Neural cell (in vitro differentiated cells): ENCODE measurements at regions not wholly inside any gene's neighbourhood (a gene's known extent, or its start where the extent isn't known, plus 50 kb on each side); places are given as distances from the start of the nearest gene placed in this dataset.

Source experiments
- H2AFZ ChIP-seq: fragments of 200-600, 300-800 bp; sonication (generic), shearing (Covaris generic); 2 replicates; pipeline ENCODE4 v1.6.0; 2014; ENCODE audit warnings: low read depth, mild to moderate bottlenecking, antibody characterized with exemption, low read length, moderate library complexity
- H3F3A ChIP-seq: fragments of 200-600 bp; shearing (Covaris generic); 2 replicates; pipeline ENCODE4 v1.6.1; 2016; ENCODE audit warnings: mild to moderate bottlenecking, moderate library complexity, mixed read lengths, antibody characterized with exemption, low read length; ENCODE audit not compliant: insufficient read depth, poor library complexity, severe bottlenecking
- H3K27ac ChIP-seq: fragments of 200-600, 300-800 bp; sonication (generic), shearing (Covaris generic); 2 replicates; pipeline ENCODE4 v1.5.1; 2014; ENCODE audit warnings: mild to moderate bottlenecking, low read length, moderate library complexity
- H3K27me3 ChIP-seq: fragments of 300-800, 200-600 bp; sonication (generic), shearing (Covaris generic); 2 replicates; pipeline ENCODE4 v1.6.0; 2014; ENCODE audit warnings: mild to moderate bottlenecking, low read depth, low read length, moderate library complexity; ENCODE audit not compliant: insufficient read depth
- H3K36me3 ChIP-seq: fragments of 300-800, 200-600 bp; sonication (generic), shearing (Covaris generic); 2 replicates; pipeline ENCODE4 v1.5.1; 2014; ENCODE audit warnings: mild to moderate bottlenecking, antibody characterized with exemption, low read length, moderate library complexity; ENCODE audit not compliant: insufficient read depth
- H3K4me2 ChIP-seq: fragments of 300-800, 200-600 bp; sonication (generic), shearing (Covaris generic); 2 replicates; pipeline ENCODE4 v1.6.0; 2014; ENCODE audit warnings: mild to moderate bottlenecking, low read length
- H3K4me3 ChIP-seq: fragments of 300-800, 200-600 bp; sonication (generic), shearing (Covaris generic); 2 replicates; pipeline ENCODE4 v1.5.1; 2014; ENCODE audit warnings: mild to moderate bottlenecking, low read length, moderate library complexity
- H3K79me2 ChIP-seq: fragments of 200-600 bp; shearing (Covaris generic); replicated peaks from 2 replicates; pipeline ENCODE4 v1.6.0; 2014; ENCODE audit warnings: mild to moderate bottlenecking, low read length, moderate library complexity; ENCODE audit not compliant: insufficient read depth
- H3K9ac ChIP-seq: fragments of 300-800, 200-600 bp; sonication (generic), shearing (Covaris generic); 2 replicates; pipeline ENCODE4 v1.6.1; 2016; ENCODE audit warnings: mild to moderate bottlenecking, low read length, mixed read lengths
- H3K9me2 ChIP-seq: fragments of 200-600 bp; shearing (Covaris generic); 2 replicates; pipeline ENCODE4 v1.6.1; 2016; ENCODE audit warnings: mild to moderate bottlenecking, low read length, mixed read lengths; ENCODE audit not compliant: insufficient read depth
- H3K9me3 ChIP-seq: fragments of 200-600, 300-800 bp; sonication (generic), shearing (Covaris generic); 2 replicates; pipeline ENCODE4 v1.6.1; 2016; ENCODE audit warnings: mild to moderate bottlenecking, mixed run types, low read length, moderate library complexity, mixed read lengths
- H4K20me1 ChIP-seq: fragments of 200-600 bp; shearing (Covaris generic); 2 replicates; pipeline ENCODE4 v1.6.1; 2016; ENCODE audit warnings: mild to moderate bottlenecking, mixed run types; ENCODE audit not compliant: insufficient read depth
- EP300 ChIP-seq: fragments of 450-650 bp; conservative IDR thresholded peaks from 2 replicates; pipeline ENCODE4 v1.6.1; 2014; ENCODE audit warnings: antibody characterized with exemption, mild to moderate bottlenecking, moderate library complexity; ENCODE audit not compliant: poor library complexity, severe bottlenecking
- EZH2 ChIP-seq: fragments of 200-600, 300-800 bp; shearing (Covaris generic), sonication (generic); IDR thresholded peaks from 2 replicates; pipeline ENCODE4 v1.6.1; 2014; ENCODE audit warnings: antibody characterized with exemption, low read length, borderline replicate concordance, mild to moderate bottlenecking; ENCODE audit not compliant: insufficient read depth, poor library complexity, severe bottlenecking
- MXI1 ChIP-seq: fragments of 450-650 bp; conservative IDR thresholded peaks from 2 replicates; pipeline ENCODE4 v1.6.1; 2014; ENCODE audit warnings: antibody characterized with exemption, mild to moderate bottlenecking; ENCODE audit not compliant: poor library complexity, severe bottlenecking
- POLR2AphosphoS5 ChIP-seq: IDR thresholded peaks from 2 replicates; pipeline ENCODE4 v1.6.1; 2012
- RAD21 ChIP-seq: fragments of 450-650 bp; conservative IDR thresholded peaks from 2 replicates; pipeline ENCODE4 v1.6.1; 2014; ENCODE audit warnings: antibody characterized with exemption, mild to moderate bottlenecking, moderate library complexity
- SMC3 ChIP-seq: fragments of 450-650 bp; conservative IDR thresholded peaks from 2 replicates; pipeline ENCODE4 v1.6.1; 2014; ENCODE audit warnings: antibody characterized with exemption, mild to moderate bottlenecking, moderate library complexity; ENCODE audit not compliant: poor library complexity
- TAF1 ChIP-seq: IDR thresholded peaks from 2 replicates; pipeline ENCODE4 v1.6.1; 2012; ENCODE audit warnings: low read depth
- TF ChIP-seq, protein P1 (sequence below): fragments of 450-650 bp; IDR thresholded peaks from 2 replicates; pipeline ENCODE4 v1.5.1; 2014; ENCODE audit warnings: antibody characterized with exemption, mild to moderate bottlenecking, moderate library complexity; ENCODE audit not compliant: poor library complexity, severe bottlenecking
- TF ChIP-seq, protein P2 (sequence below): IDR thresholded peaks from 2 replicates; pipeline ENCODE4 v1.6.1; 2012; ENCODE audit warnings: borderline replicate concordance

- H3K27me3 ChIP-seq, result no peaks in the 10 kb centered on the region
- TF ChIP-seq RAD21, result no peak
- TF ChIP-seq MXI1, result no peak
- TF ChIP-seq EP300, result no peak
- no peak for TF ChIP-seq POLR2AphosphoS5
- no peaks in the 10 kb centered on the region for H4K20me1 ChIP-seq
- no peaks in the 10 kb centered on the region for H3K9me3 ChIP-seq
- no peak overlapping the region for H3K27ac ChIP-seq
- H3K36me3 ChIP-seq, result no peaks in the 10 kb centered on the region
- no peaks in the 10 kb centered on the region for H3K79me2 ChIP-seq
- H3K4me2 ChIP-seq, result no peak overlapping the region
- no peaks in the 10 kb centered on the region for H3K9me2 ChIP-seq
- no peak overlapping the region for H2AFZ ChIP-seq
- H3F3A ChIP-seq, result no peaks in the 10 kb centered on the region
- H3K4me3 ChIP-seq, result no peak overlapping the region
- no peak overlapping the region for H3K9ac ChIP-seq
Observed at GRCh38 chr3:162302983-162303624, 806.5 kb downstream of the OTOL1 start.

- Histone ChIP-seq H3K9ac (no peak overlapping the region), H3K9me3 (no peaks in the 10 kb centered on the region), H3K27me3 (no peaks in the 10 kb centered on the region), H3K9me2 (no peaks in the 10 kb centered on the region), H3K27ac (no peak overlapping the region), H3K79me2 (no peaks in the 10 kb centered on the region), H3K36me3 (no peaks in the 10 kb centered on the region), H3K4me3 (no peak overlapping the region), H2AFZ (no peak overlapping the region), H4K20me1 (no peaks in the 10 kb centered on the region), H3F3A (no peaks in the 10 kb centered on the region), H3K4me2 (no peak overlapping the region)
- TF ChIP-seq POLR2AphosphoS5 (no peak), EP300 (no peak), SMC3 (no peak), RAD21 (no peak), EZH2 (no peak)
- TF ChIP-seq, protein P1, sequence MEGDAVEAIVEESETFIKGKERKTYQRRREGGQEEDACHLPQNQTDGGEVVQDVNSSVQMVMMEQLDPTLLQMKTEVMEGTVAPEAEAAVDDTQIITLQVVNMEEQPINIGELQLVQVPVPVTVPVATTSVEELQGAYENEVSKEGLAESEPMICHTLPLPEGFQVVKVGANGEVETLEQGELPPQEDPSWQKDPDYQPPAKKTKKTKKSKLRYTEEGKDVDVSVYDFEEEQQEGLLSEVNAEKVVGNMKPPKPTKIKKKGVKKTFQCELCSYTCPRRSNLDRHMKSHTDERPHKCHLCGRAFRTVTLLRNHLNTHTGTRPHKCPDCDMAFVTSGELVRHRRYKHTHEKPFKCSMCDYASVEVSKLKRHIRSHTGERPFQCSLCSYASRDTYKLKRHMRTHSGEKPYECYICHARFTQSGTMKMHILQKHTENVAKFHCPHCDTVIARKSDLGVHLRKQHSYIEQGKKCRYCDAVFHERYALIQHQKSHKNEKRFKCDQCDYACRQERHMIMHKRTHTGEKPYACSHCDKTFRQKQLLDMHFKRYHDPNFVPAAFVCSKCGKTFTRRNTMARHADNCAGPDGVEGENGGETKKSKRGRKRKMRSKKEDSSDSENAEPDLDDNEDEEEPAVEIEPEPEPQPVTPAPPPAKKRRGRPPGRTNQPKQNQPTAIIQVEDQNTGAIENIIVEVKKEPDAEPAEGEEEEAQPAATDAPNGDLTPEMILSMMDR, result no peak
Observed at GRCh38 chr3:162317046-162317445, 820.4 kb downstream of the OTOL1 start.

GRCh38 chr3:162328649-162329048, 832.0 kb downstream of the OTOL1 start:
- H2AFZ ChIP-seq, result no peak overlapping the region
- H4K20me1 ChIP-seq, result no peaks in the 10 kb centered on the region
- H3K4me2 ChIP-seq, result no peak overlapping the region
- no peaks in the 10 kb centered on the region for H3K27me3 ChIP-seq
- no peaks in the 10 kb centered on the region for H3K36me3 ChIP-seq
- H3K27ac ChIP-seq, result no peak overlapping the region
- no peaks in the 10 kb centered on the region for H3F3A ChIP-seq
- TF ChIP-seq EP300 (no peak), RAD21 (no peak), SMC3 (no peak), POLR2AphosphoS5 (no peak), EZH2 (no peak), TAF1 (no peak), MXI1 (no peak)
- TF ChIP-seq, protein P1, result no peak
- TF ChIP-seq, protein P2, sequence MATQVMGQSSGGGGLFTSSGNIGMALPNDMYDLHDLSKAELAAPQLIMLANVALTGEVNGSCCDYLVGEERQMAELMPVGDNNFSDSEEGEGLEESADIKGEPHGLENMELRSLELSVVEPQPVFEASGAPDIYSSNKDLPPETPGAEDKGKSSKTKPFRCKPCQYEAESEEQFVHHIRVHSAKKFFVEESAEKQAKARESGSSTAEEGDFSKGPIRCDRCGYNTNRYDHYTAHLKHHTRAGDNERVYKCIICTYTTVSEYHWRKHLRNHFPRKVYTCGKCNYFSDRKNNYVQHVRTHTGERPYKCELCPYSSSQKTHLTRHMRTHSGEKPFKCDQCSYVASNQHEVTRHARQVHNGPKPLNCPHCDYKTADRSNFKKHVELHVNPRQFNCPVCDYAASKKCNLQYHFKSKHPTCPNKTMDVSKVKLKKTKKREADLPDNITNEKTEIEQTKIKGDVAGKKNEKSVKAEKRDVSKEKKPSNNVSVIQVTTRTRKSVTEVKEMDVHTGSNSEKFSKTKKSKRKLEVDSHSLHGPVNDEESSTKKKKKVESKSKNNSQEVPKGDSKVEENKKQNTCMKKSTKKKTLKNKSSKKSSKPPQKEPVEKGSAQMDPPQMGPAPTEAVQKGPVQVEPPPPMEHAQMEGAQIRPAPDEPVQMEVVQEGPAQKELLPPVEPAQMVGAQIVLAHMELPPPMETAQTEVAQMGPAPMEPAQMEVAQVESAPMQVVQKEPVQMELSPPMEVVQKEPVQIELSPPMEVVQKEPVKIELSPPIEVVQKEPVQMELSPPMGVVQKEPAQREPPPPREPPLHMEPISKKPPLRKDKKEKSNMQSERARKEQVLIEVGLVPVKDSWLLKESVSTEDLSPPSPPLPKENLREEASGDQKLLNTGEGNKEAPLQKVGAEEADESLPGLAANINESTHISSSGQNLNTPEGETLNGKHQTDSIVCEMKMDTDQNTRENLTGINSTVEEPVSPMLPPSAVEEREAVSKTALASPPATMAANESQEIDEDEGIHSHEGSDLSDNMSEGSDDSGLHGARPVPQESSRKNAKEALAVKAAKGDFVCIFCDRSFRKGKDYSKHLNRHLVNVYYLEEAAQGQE, result no peak
- no peak overlapping the region for H3K4me3 ChIP-seq
- H3K9me3 ChIP-seq, result no peaks in the 10 kb centered on the region
- H3K9me2 ChIP-seq, result no peaks in the 10 kb centered on the region
- H3K79me2 ChIP-seq, result no peaks in the 10 kb centered on the region
- no peak overlapping the region for H3K9ac ChIP-seq
